ENCODE measurements at regions not wholly inside any gene's neighbourhood (a gene's known extent, or its start where the extent isn't known, plus 50 kb on each side); places are given as distances from the start of the nearest gene placed in this dataset.

GRCh38 chr10:61612450-61612849 is 50.3 kb upstream of the CABCOCO1 start:
- H3K27me3 ChIP-seq (replicated peaks; ENCODE audit: insufficient read depth, low read length) = no peaks in the 10 kb centered on the region
- H2AFZ ChIP-seq (ENCODE audit: low read length) = no peak overlapping the region
- no peaks in the 10 kb centered on the region for H3K36me3 ChIP-seq (replicated peaks; ENCODE audit: insufficient read depth, low read length)
- H3K79me2 ChIP-seq (ENCODE audit: low read length) = no peaks in the 10 kb centered on the region
- H3K4me1 ChIP-seq (ENCODE audit: low read length) = no peaks in the 10 kb centered on the region
- H3F3A ChIP-seq (ENCODE audit: insufficient read depth, low read length) = no peaks in the 10 kb centered on the region
- no peak overlapping the region for H3K27ac ChIP-seq (ENCODE audit: low read length)
- no peak overlapping the region for H3K9ac ChIP-seq (ENCODE audit: low read length)
- no peaks in the 10 kb centered on the region for H3K9me2 ChIP-seq (replicated peaks; ENCODE audit: insufficient read depth, low read length)
- DNase-seq = no peak
- H3K4me2 ChIP-seq (ENCODE audit: low read depth, low read length) = no peak overlapping the region
- TF ChIP-seq EZH2phosphoT487 (IDR thresholded peaks at IDR 0.05; ENCODE audit: low read length) = no peak
- TF ChIP-seq, protein P1, sequence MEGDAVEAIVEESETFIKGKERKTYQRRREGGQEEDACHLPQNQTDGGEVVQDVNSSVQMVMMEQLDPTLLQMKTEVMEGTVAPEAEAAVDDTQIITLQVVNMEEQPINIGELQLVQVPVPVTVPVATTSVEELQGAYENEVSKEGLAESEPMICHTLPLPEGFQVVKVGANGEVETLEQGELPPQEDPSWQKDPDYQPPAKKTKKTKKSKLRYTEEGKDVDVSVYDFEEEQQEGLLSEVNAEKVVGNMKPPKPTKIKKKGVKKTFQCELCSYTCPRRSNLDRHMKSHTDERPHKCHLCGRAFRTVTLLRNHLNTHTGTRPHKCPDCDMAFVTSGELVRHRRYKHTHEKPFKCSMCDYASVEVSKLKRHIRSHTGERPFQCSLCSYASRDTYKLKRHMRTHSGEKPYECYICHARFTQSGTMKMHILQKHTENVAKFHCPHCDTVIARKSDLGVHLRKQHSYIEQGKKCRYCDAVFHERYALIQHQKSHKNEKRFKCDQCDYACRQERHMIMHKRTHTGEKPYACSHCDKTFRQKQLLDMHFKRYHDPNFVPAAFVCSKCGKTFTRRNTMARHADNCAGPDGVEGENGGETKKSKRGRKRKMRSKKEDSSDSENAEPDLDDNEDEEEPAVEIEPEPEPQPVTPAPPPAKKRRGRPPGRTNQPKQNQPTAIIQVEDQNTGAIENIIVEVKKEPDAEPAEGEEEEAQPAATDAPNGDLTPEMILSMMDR (IDR thresholded peaks at IDR 0.05; ENCODE audit: low read length) = no peak
- no peak for TF ChIP-seq EZH2 (optimal IDR thresholded peaks at IDR 0.05; ENCODE audit: low read depth, low read length)
- H3K9me3 ChIP-seq (replicated peaks; ENCODE audit: insufficient read depth, low read length) = no peaks in the 10 kb centered on the region
- H4K20me1 ChIP-seq (ENCODE audit: insufficient read depth, low read length) = no peaks in the 10 kb centered on the region
- no peak overlapping the region for H3K4me3 ChIP-seq (ENCODE audit: low read length)

DNA sequence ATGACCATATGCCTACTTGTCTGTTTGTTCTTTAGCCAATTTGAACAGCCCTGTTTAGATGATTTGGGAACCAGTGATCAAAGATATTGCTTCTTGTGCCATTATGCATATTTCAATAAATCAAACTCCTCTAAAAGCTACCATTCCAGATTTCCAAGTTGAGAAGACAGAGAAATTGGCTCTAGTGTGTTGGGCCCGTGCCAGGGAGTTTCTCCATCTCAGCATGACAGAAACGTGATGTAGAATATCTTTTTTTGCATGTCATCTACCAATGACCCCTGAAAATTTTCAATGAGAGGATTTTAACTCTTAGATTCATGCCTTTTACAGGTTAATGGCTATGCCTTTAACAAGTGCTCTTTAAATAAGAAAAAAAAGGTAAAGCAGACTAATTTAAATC is 50.7 kb upstream of the CABCOCO1 start:
- Histone ChIP-seq H3K9ac (ENCODE audit: low read length) (no peak overlapping the region), H3F3A (ENCODE audit: insufficient read depth, low read length) (no peaks in the 10 kb centered on the region), H3K36me3 (replicated peaks; ENCODE audit: insufficient read depth, low read length) (no peaks in the 10 kb centered on the region), H3K4me2 (ENCODE audit: low read depth, low read length) (no peak overlapping the region), H2AFZ (ENCODE audit: low read length) (no peak overlapping the region), H3K4me1 (ENCODE audit: low read length) (no peaks in the 10 kb centered on the region), H3K4me3 (ENCODE audit: low read length) (no peak overlapping the region), H4K20me1 (ENCODE audit: insufficient read depth, low read length) (no peaks in the 10 kb centered on the region), H3K9me3 (replicated peaks; ENCODE audit: insufficient read depth, low read length) (no peaks in the 10 kb centered on the region), H3K79me2 (ENCODE audit: low read length) (no peaks in the 10 kb centered on the region), H3K27me3 (replicated peaks; ENCODE audit: insufficient read depth, low read length) (no peaks in the 10 kb centered on the region), H3K27ac (ENCODE audit: low read length) (no peak overlapping the region), H3K9me2 (replicated peaks; ENCODE audit: insufficient read depth, low read length) (no peaks in the 10 kb centered on the region)
- TF ChIP-seq, protein P1 (IDR thresholded peaks at IDR 0.05; ENCODE audit: low read length) = no peak
- no peak for TF ChIP-seq EZH2phosphoT487 (IDR thresholded peaks at IDR 0.05; ENCODE audit: low read length)
- no peak for TF ChIP-seq EZH2 (optimal IDR thresholded peaks at IDR 0.05; ENCODE audit: low read depth, low read length)
- no peak for DNase-seq

DNA sequence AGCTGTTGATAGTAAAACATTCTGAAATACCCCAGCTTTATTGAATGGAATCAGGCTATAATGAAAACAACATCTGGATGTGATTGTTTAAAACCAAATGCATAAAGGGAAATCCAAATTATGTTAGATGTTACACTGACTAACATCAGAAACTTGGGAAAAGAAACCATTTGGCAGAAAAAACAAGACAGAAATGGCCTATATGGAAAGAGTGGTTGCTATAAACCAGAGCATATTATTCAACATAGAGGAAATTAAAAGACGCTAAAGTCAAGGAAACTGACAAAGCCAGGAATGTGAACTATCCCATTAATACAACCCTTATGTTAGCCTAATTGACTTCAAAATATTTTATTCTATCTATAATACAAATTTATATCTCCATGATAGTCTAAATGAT is 53.0 kb upstream of the CABCOCO1 start:
- no peaks in the 10 kb centered on the region for H3K36me3 ChIP-seq (replicated peaks; ENCODE audit: insufficient read depth, low read length)
- no peak overlapping the region for H3K4me3 ChIP-seq (ENCODE audit: low read length)
- H3K27me3 ChIP-seq (replicated peaks; ENCODE audit: insufficient read depth, low read length) = no peaks in the 10 kb centered on the region
- H2AFZ ChIP-seq (ENCODE audit: low read length) = no peak overlapping the region
- H3K79me2 ChIP-seq (ENCODE audit: low read length) = no peaks in the 10 kb centered on the region
- no peaks in the 10 kb centered on the region for H3K4me1 ChIP-seq (ENCODE audit: low read length)
- no peak overlapping the region for H3K27ac ChIP-seq (ENCODE audit: low read length)
- no peaks in the 10 kb centered on the region for H4K20me1 ChIP-seq (ENCODE audit: insufficient read depth, low read length)
- DNase-seq = no peak
- H3K4me2 ChIP-seq (ENCODE audit: low read depth, low read length) = no peak overlapping the region
- H3K9me2 ChIP-seq (replicated peaks; ENCODE audit: insufficient read depth, low read length) = no peaks in the 10 kb centered on the region
- H3K9me3 ChIP-seq (replicated peaks; ENCODE audit: insufficient read depth, low read length) = no peaks in the 10 kb centered on the region
- TF ChIP-seq EZH2 (optimal IDR thresholded peaks at IDR 0.05; ENCODE audit: low read depth, low read length) (no peak), EZH2phosphoT487 (IDR thresholded peaks at IDR 0.05; ENCODE audit: low read length) (no peak)
- TF ChIP-seq, protein P1 (IDR thresholded peaks at IDR 0.05; ENCODE audit: low read length) = no peak
- H3K9ac ChIP-seq (ENCODE audit: low read length) = no peak overlapping the region
- no peaks in the 10 kb centered on the region for H3F3A ChIP-seq (ENCODE audit: insufficient read depth, low read length)

All from MM.1S (cell line).